DMS53 treated with DMSO at 0.1 percent for 48 hours (cell line): ENCODE measurements at regions not wholly inside any gene's neighbourhood (a gene's known extent, or its start where the extent isn't known, plus 50 kb on each side); places are given as distances from the start of the nearest gene placed in this dataset.

Experiments used
- DNase-seq: peaks from one replicate; lab custom pipeline; 2025; ENCODE audit not compliant: unreplicated experiment; lab: John Stamatoyannopoulos, UW

DNA sequence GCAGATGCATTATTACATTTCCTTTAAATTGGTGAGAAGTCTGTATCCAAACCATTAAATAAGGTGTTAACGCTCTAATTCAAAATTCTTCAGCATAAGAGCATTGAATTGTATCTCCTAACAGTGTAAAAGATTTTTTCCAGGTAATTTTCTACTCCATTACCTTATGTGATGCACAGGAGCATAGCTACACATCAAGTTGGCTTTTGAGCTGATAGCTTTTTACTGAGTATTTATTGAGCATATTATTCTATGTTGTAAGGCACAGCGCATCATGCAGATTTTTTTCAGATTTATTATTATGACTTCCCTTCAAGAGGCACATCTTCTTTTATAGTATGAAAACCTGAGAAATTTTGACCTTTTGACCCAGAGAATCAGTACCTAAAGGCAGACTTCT, 270.7 kb upstream of the MIR17HG start:
- no peak for DNase-seq

DNA sequence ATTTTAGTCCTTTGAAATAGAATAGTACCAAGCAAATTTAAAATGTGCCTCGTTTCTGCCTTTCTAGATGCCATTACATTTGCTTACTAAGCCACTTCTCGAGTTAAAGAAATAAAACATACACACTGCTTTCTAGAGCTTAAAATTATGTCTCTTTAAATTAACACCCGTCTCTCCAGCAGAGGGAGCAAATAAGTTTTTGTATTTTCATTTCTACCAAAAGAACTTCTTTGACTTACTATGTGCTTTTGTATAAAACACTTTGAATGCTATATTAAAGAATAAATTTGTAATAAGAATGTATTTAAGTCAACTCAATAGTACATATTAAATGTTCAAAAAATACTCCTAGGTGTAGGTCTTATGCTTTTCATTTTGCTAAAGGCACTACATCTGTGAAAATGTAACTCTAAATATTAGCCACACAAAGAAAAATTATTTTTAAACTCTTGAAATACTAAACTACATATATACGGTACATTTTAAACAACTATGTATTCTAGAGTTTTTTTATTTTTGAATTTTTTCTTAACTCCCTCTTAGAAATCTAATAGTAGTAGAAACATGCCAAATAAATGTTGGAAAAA, 269.3 kb upstream of the MIR17HG start:
- DNase-seq = no peak

DNA sequence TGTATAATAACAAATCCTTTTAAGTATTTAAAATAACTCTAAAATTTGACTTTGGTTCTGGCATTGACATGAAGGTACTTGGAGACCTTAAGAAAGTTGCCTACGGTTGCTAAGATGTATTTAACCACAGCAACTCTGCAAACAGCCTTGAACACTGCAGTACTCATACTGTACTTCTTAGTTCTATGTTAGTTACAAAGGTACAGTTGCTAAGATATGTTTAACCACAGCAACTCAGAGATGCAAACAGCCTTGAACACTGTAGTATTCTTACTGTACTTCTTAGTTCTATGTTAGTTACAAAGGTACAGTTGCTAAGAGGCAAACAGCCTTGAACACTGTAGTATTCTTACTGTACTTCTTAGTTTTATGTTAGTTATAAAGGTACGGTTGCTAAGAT, 268.3 kb upstream of the MIR17HG start:
- DNase-seq = no peak

DNA sequence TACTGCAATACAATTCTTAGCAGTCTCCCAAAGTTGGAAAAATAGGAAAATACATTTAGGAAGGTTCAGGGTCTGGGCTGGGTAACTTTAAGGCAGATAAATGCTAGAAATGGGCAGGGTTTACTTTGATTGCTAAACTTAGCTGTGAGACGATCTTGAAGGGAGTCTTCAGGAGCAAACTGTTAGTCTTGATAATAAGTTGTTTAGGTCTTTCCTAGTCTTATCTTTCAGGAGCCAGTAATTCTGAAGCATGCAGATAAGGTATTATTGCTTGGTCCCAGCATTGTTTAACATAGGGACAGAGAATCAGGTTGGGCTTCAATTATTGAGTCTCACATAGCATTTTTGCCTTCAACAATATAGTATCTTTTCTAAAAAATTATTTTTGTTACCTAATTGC, 262.4 kb upstream of the MIR17HG start:
- DNase-seq = no peak

DNA sequence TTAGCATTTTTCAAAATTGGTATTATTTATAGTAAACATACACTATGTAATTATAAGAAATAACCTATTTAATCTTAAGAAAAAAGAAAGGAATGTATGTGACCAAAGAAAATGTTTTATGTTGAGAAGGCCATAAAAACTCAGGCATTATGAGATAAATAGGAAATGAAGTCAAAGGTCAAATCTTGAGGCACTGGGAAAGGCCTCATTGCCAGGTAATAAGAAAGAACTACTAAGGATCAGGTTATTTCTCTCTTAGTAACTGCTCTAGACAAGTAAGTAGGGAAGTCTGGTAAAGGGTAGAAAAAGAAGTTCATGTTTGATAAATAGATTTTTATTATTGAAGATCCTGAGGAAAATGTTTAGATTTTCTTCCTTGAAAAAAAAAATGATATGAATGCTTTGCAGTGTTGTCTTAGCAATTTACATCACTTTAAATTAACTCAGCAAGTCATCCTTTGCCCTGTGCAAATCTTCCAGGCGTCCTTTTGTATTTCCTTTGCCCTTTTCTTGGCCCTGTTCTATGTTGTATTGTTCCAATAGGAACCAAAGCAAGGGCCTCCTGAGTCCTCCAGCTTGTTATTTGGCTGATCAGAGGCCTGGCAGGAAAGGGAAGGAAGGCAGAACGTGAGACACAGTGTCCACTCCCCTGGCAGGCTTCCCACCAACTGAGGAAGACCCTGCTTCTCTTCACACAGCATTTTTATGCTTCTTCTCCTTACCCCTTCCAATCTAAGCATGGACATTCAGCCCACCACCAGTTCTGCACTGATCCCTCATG, 260.4 kb upstream of the MIR17HG start:
- no peak for DNase-seq

DNA sequence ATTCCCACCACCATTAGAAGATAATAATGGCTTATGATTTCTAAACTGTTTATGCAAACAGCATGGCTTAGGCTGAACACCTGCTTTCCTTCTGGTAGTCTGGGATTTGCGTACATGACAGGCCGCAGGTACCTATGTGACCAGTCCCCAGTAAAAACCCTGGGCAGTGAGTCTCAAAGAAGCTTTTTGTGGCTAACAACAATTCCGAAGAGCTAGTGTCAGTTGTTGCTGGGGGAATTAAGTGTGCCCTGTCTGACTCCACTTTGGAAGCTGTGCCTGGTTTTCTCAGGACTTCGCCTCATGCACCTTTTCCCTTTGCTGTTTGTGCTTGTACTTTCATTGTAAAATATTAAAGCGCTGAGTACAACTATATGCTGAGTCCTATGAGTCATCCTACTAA, 250.2 kb upstream of the MIR17HG start:
- no peak for DNase-seq

DNA sequence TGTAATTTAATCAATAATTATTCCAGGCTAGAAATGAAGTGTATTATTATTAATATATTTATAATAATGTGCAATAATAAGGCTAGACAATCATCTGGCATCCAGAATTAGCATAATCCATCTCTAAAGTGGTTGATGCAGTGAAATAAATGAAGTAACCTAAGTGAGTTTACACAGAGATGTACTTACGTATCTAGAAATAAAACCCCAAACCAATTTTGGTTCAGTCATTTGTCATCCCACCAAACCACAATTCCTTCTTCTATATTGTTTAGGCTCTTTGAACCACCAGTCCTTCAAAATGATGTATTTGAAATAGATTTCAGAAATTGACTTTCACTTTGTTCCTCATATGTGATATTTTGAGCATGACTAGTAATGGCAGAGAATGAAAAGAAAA, 247.6 kb upstream of the MIR17HG start:
- no peak for DNase-seq

DNA sequence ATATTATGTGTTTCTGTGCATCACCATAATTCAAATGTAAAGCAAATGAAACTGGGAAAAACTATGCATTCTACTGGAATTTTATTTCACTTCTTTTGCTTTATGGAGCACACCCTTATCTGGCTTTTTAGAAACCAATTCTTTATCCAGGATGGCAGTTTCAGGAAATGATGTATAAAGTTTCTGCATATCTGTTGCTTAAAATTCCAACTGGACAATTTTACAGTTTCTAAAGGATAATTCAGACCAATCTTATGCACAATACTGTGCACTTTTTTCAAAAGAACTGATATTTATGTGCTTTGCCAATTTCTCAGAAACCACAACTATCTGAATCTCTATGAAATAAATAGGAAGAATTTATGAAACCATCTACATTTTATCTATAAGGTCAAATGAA, 246.5 kb upstream of the MIR17HG start:
- no peak for DNase-seq

DNA sequence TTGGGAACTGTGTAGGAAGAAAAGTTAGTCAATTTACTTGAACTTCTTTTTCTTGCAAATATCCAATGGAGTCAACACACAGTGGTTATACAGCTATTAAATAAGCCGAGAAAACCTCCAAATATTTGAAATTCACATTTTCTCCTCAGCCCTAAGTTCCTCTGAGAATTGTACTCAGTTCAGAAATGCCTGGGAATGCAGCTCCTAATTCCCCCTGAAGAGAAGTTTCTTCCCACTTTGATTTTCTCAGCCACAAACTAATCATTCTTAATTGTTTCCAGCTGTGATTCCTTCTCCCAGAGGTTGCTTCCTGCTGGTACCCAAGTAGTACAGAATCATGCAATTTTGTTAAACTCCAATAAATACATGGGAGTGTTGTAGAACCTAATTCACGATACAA, 246.1 kb upstream of the MIR17HG start:
- no peak for DNase-seq

DNA sequence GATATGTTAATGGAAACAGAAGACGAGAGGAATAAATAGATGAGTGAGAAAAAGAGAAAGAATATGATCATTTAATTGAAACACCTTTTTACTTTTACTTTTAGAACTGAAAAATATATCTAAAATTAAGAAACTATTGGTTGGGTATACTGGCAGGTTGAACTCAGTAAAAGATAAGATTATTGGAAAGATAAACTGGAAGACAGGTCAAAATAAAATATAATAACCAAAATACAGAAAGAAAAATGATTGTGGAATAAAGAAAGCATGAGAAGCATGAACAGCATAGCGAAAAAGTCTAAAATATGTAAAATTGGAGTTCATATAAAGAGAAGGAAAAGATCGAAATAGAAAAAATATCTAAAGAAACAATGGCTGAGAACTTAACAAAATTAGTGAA, 242.2 kb upstream of the MIR17HG start:
- no peak for DNase-seq

DNA sequence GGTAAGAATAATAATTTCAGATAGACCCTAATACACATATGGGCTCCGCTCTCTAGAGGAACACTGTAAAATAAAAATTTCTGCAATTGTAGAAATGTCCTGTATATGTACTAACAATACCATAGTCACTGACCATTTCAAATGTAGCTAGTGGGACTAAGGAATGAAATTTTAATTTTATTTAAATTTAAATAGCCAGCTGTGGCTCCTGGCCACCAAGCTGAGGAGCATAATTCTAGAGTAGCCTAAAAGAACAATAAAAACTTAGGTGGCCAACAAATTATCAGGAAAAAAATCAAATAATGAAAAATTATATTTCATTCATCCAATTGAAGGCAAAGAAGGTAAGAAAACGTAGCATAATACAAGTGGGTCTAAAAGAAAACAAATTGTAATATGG, 240.9 kb upstream of the MIR17HG start:
- DNase-seq = no peak

DNA sequence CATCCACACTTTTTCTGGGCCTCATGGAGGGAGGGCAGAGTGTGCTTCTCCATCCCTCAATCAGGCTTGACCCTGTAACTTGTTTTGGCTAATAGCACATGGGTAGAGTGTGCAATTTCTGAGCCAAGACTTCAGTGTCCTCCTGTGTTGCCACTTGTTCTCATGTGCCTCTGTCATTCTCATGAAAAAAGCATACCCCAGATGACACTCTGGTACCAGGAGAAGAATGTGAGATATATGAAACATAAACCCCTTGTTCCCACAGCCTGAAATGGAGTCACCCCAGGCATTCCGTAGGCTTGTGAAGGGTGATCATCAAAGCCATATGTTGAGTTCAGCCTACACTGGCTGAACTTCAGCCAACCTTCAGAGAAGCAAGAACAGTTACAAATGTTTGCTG, 239.2 kb upstream of the MIR17HG start:
- DNase-seq = no peak

DNA sequence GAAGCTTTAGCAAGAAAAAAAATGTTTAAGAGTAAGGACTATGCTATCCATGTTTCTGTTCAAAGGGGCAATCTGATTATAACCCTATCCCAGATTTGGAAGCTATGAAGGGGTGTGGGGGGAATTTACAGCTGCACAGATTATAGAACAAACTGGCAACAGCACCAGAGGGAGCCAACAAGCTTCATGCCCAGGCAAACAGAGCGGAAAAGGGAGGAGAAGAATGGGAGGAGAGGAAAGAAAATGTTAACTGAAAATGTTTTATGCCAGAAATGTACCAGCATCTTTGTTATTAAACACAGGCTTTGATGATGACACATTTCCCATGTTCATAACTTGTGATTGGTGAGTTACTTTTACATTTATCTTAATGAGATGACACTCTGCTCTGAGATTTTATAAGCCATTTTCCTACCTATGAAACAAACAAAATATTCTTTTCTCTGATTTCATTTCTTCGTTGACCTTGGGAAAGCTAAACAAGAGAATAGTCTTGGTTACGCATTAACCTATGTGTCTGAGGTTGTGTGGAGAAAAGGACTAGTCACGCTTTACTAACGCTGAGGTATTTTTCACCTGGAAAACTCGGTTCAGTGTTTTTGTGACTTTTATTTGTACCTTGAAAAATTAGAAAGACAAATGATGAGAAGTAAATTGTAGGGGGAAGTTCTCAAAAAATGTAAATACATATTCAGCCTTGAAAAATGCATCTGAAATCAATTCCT, 235.8 kb upstream of the MIR17HG start:
- DNase-seq = no peak

DNA sequence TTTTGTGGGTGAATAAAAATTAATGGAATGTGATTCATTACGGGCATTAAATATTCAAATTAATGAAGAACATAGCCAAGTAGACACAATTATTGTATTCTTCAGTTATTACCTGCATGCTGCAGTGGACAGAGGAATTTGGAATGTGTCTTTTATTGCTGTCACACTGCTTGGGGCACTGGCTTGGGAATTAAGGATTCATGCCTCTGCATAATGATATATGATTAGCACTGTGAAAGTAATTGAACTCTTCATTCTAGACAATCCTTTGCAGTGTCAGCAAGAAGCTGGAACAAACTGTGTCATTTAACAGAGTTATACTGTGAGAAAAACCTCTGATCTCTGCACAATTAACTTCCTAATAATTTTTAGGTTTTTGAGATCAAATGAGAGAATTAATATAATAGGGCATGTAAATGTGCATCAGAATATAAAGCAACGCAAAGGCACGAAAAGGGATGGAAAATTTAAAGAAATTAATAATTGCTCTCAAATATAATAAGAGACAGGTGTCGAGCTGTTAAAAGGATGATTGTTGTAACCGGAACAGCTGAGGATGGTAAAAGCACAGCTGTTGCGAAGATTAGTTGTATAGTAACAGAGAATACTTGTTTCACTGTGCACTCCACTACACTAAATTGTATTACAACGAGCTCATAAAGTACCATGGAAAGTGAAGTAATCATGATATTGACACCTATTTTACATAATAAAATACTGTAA, 235.1 kb upstream of the MIR17HG start:
- no peak for DNase-seq

DNA sequence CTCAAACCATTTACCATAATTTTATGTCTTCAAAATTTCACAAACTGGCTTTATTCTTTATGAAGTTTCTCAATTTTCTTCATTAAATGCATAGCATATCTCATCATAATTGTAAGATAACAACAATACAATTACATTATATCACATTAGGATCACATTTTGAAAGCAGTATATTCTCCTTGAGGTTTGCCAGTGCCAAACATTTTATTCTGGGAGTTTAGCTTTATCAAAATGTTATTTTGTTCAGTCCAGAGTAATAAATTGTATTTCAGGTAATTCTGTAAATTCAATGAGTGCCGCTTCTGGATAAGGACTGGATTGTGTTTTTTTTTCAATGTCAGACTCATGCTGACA, 234.6 kb upstream of the MIR17HG start:
- DNase-seq = no peak

DNA sequence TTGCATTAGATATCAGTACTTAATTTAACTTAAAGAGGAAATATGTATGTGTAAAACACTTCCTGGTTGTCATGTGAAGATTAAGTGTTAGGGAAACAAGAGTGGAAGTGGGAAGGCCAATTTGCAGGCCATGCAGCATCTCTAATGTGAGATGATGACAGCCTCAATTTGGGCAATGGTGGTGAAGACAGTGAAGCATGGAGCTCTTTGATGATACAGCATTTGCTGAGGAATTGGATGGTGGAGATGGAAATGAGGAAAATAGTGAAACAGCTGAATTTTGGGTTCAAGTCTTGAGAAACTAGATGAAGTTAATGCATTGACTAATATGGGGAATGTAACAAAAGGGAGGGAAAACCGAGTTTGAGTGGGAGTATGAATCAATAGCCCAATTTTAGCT, 231.7 kb upstream of the MIR17HG start:
- no peak for DNase-seq

DNA sequence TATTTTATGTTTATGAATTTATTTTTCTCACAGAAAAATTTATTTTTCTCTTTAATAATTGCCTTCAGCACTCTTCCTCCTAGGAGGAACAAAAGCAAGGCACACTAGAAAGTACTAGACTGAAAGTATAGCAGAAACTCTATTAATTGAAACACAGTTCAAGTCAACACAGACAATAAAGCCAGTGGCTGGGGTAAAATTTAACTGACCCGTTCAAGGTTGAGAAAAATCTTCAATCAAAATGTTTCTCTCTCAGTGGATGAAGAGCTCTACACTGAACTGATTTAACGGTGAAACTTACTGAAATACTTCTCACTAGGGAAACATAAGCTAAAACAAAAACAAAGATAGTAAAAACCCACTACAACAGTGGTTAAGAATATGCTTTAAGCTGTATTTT, 230.1 kb upstream of the MIR17HG start:
- no peak for DNase-seq

DNA sequence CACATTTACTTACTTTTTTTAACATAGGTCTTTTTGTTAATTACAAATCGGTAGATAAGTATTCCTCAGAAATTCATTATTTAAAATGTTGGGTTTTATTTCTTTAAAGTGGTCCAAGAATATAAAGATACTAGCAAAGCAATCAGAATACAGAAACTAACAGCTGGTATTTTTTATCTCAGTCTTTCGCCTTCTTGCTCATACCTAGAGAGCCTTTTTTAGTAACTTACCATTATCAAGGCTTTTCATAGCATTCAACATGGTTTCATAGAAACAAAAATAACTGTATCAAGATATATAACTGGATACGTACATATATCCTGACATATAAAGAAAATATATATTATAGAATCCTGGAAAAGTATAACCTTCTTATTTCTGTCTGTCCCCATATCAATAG, 227.8 kb upstream of the MIR17HG start:
- DNase-seq = no peak

DNA sequence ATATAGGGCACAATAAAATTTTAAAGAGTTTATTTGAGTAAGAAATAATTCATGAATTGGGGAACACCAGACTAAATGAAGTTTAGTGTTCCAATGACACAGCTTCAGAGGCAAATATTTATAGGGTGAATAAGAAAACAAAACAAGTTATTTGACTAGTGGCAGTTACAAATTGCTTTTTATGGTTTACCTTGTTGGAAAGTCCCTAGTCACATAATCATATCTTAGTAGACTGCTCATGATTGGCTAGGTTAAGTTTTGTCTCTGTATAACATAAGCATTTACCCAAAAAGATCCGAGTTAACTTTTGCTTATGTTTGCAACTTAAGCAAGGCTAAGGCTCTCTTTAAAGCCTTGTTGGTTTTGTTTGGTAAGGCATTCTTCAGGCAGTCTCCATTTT, 224.7 kb upstream of the MIR17HG start:
- no peak for DNase-seq

DNA sequence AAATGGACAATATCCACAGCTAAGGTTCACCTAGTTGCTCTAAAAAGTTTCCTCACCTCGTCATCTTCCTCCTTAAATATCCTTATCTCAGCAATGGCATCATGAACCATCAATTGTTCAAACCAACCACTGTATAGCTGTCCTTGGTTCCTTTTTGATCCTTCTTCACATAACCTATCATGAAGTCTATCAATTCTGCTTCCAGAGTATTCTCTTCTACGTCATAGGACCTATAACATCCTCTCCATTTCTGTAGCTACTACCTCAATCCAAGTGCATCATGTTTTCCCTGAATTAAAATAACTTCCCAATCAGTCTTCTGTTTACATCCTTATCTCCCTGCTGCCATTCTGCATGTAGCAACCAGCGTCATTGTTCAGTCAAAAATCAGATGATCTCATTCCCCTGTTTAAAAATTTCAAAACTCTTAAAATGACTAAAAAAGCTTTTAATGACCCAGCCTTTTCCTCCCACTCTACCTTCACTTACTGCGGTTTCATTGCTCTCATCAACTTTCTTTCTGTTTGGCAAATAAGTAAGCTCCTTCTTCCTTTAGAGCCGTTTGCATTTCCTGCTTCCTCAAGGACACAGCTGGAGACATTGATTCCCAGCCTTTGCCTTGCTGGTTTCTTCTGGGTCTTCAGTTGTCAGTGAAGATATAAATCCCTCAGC, 223.9 kb upstream of the MIR17HG start:
- no peak for DNase-seq

DNA sequence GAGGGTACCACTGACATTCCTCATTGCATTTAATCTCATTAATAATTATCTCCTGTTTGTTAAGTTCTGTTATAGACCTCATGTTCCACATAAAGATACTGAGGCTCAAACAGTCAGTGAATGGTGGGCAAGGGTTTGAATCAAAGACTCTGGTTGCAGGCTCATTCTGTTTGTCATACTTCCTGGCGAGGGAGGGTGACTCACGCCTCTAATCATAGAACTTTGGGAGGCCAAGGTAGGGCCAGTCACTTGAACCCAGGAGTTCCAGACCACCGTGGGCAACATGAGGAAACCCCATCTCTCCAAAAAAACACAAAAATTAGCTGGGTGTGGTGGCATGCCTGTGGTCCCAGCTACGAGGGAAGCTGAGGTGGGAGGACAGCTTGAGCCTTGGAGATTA, 220.7 kb upstream of the MIR17HG start:
- DNase-seq = no peak
